Stimulated activated CD8-positive, alpha-beta memory T cell treated with anti-CD3 and anti-CD28 coated beads, Interleukin-4, amount 100 ng/mL, for 48 hours (primary cell): ENCODE measurements at regions not wholly inside any gene's neighbourhood (a gene's known extent, or its start where the extent isn't known, plus 50 kb on each side); places are given as distances from the start of the nearest gene placed in this dataset.
A peak's percentile ranks its signal among the peaks of the same experiment; 100 is the strongest.
"Not testable (repeated sequence)": the region's sequence is repeated elsewhere in the genome, so short reads cannot be mapped to it uniquely, and the experiment has no call there.

Source experiments
- DNase-seq: peaks from one replicate; pipeline ENCODE4 v3.0.0-alpha.2; 2020

GRCh38 chrY:18599606-18600005 lies 53.1 kb downstream of the HSFY1 start:
- DNase-seq = not testable (repeated sequence)

- not testable (repeated sequence) for DNase-seq
Observed at GRCh38 chrY:18601287-18601686, 54.8 kb downstream of the HSFY1 start.

- DNase-seq = not testable (repeated sequence)
Observed at GRCh38 chrY:18606251-18606650, 59.7 kb downstream of the HSFY1 start.

GRCh38 chrY:18608205-18608604 lies 61.7 kb downstream of the HSFY1 start:
- DNase-seq = not testable (repeated sequence)

- not testable (repeated sequence) for DNase-seq
Observed at GRCh38 chrY:18615809-18616208, 69.3 kb downstream of the HSFY1 start.

GRCh38 chrY:18629805-18630516 lies 83.4 kb downstream of the HSFY1 start:
- not testable (repeated sequence) for DNase-seq

GRCh38 chrY:18630571-18630970 lies 84.1 kb downstream of the HSFY1 start:
- not testable (repeated sequence) for DNase-seq

- not testable (repeated sequence) for DNase-seq
Observed at GRCh38 chrY:18631610-18632009, 85.1 kb downstream of the HSFY1 start.

GRCh38 chrY:18650746-18651145 lies 104.2 kb downstream of the HSFY1 start:
- DNase-seq = no peak

- no peak for DNase-seq
Observed at GRCh38 chrY:18664559-18664958, 109.0 kb downstream of the HSFY2 start.

- peak; percentile 25 for DNase-seq
Observed at GRCh38 chrY:18669790-18670189, 103.7 kb downstream of the HSFY2 start.

GRCh38 chrY:18671970-18672369 lies 101.6 kb downstream of the HSFY2 start:
- DNase-seq = no peak

- not testable (repeated sequence) for DNase-seq
Observed at GRCh38 chrY:18686027-18686426, 87.5 kb downstream of the HSFY2 start.

- DNase-seq = not testable (repeated sequence)
Observed at GRCh38 chrY:18688362-18688761, 85.2 kb downstream of the HSFY2 start.

GRCh38 chrY:18689420-18689819 lies 84.1 kb downstream of the HSFY2 start:
- DNase-seq = not testable (repeated sequence)

GRCh38 chrY:18689890-18690593 lies 83.5 kb downstream of the HSFY2 start:
- DNase-seq = not testable (repeated sequence)

GRCh38 chrY:18696788-18697187 lies 76.7 kb downstream of the HSFY2 start:
- DNase-seq = not testable (repeated sequence)

- not testable (repeated sequence) for DNase-seq
Observed at GRCh38 chrY:18704198-18704597, 69.3 kb downstream of the HSFY2 start.

GRCh38 chrY:18711785-18712184 lies 61.8 kb downstream of the HSFY2 start:
- not testable (repeated sequence) for DNase-seq

GRCh38 chrY:18713760-18714159 lies 59.8 kb downstream of the HSFY2 start:
- DNase-seq = not testable (repeated sequence)

- DNase-seq = not testable (repeated sequence)
Observed at GRCh38 chrY:18718714-18719113, 54.8 kb downstream of the HSFY2 start.

- DNase-seq = not testable (repeated sequence)
Observed at GRCh38 chrY:18720395-18720794, 53.1 kb downstream of the HSFY2 start.
